ENCODE measurements at regions not wholly inside any gene's neighbourhood (a gene's known extent, or its start where the extent isn't known, plus 50 kb on each side); places are given as distances from the start of the nearest gene placed in this dataset.

DNA sequence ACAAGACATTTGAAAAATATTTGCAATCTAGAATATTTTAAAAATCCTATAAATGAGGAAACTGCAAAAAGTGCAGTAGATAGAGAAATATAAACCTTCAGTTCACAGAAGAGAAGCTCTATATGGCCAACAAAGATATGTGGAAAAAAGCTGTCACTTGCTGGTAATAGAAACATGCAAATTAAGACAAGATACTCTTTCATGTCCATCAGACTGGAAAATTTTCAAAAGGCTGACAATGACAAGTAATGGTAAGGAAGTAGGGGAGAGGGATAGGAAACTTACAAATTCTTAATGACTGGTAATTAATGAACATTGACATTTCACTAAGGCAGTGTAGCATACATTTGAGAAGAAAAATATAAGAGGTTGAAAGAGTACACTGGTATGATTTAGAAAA, 147.9 kb downstream of the MRPL39 start:
- TF ChIP-seq, protein P1, sequence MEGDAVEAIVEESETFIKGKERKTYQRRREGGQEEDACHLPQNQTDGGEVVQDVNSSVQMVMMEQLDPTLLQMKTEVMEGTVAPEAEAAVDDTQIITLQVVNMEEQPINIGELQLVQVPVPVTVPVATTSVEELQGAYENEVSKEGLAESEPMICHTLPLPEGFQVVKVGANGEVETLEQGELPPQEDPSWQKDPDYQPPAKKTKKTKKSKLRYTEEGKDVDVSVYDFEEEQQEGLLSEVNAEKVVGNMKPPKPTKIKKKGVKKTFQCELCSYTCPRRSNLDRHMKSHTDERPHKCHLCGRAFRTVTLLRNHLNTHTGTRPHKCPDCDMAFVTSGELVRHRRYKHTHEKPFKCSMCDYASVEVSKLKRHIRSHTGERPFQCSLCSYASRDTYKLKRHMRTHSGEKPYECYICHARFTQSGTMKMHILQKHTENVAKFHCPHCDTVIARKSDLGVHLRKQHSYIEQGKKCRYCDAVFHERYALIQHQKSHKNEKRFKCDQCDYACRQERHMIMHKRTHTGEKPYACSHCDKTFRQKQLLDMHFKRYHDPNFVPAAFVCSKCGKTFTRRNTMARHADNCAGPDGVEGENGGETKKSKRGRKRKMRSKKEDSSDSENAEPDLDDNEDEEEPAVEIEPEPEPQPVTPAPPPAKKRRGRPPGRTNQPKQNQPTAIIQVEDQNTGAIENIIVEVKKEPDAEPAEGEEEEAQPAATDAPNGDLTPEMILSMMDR (IDR thresholded peaks at IDR 0.05): no peak
- no peak for TF ChIP-seq POLR2A (IDR thresholded peaks at IDR 0.05)
